ENCODE measurements at regions not wholly inside any gene's neighbourhood (a gene's known extent, or its start where the extent isn't known, plus 50 kb on each side); places are given as distances from the start of the nearest gene placed in this dataset.
A peak's percentile ranks its signal among the peaks of the same experiment; 100 is the strongest.

GRCh38 chr4:43968011-43968410, 480.6 kb downstream of the KCTD8 start:
- DNase-seq (ENCODE audit: low spot score) (no peak), ATAC-seq (ENCODE audit: low read depth) (no peak)
- TF ChIP-seq CTCF (IDR thresholded peaks at IDR 0.05; ENCODE audit: poor library complexity, severe bottlenecking), result no peak
- no peaks in the 10 kb centered on the region for H3K4me1 ChIP-seq (ENCODE audit: insufficient read depth, poor library complexity, severe bottlenecking)
- no peak overlapping the region for H3K4me3 ChIP-seq (ENCODE audit: severe bottlenecking)
- H3K9me3 ChIP-seq (ENCODE audit: severe bottlenecking), result no peaks in the 10 kb centered on the region
- no peaks in the 10 kb centered on the region for H3K36me3 ChIP-seq (ENCODE audit: low read depth)
- H3K27ac ChIP-seq (ENCODE audit: poor library complexity, severe bottlenecking), result no peak overlapping the region
- no peaks in the 10 kb centered on the region for H3K27me3 ChIP-seq (ENCODE audit: insufficient read depth, poor library complexity, severe bottlenecking)

GRCh38 chr4:43983610-43984009, 465.0 kb downstream of the KCTD8 start:
- no peaks in the 10 kb centered on the region for H3K36me3 ChIP-seq (ENCODE audit: low read depth)
- no peak for DNase-seq (ENCODE audit: low spot score)
- no peak for ATAC-seq (ENCODE audit: low read depth)

GRCh38 chr4:43987331-43987944, 461.2 kb downstream of the KCTD8 start:
- no peaks in the 10 kb centered on the region for H3K27me3 ChIP-seq (ENCODE audit: insufficient read depth, poor library complexity, severe bottlenecking)
- no peak for TF ChIP-seq CTCF (IDR thresholded peaks at IDR 0.05; ENCODE audit: poor library complexity, severe bottlenecking)
- no peak for ATAC-seq (ENCODE audit: low read depth)
- H3K27ac ChIP-seq (ENCODE audit: poor library complexity, severe bottlenecking), result no peak overlapping the region
- H3K36me3 ChIP-seq (ENCODE audit: low read depth), result no peaks in the 10 kb centered on the region
- H3K4me3 ChIP-seq (ENCODE audit: severe bottlenecking), result no peak overlapping the region
- no peaks in the 10 kb centered on the region for H3K9me3 ChIP-seq (ENCODE audit: severe bottlenecking)
- no peaks in the 10 kb centered on the region for H3K4me1 ChIP-seq (ENCODE audit: insufficient read depth, poor library complexity, severe bottlenecking)
- no peak for DNase-seq (ENCODE audit: low spot score)

More at GRCh38 chr4:43983610-43984009, 465.0 kb downstream of the KCTD8 start:
- no peaks in the 10 kb centered on the region for H3K9me3 ChIP-seq (ENCODE audit: severe bottlenecking)
- no peak overlapping the region for H3K4me3 ChIP-seq (ENCODE audit: severe bottlenecking)
- no peaks in the 10 kb centered on the region for H3K27me3 ChIP-seq (ENCODE audit: insufficient read depth, poor library complexity, severe bottlenecking)
- H3K27ac ChIP-seq (ENCODE audit: poor library complexity, severe bottlenecking), result no peak overlapping the region
- TF ChIP-seq CTCF (IDR thresholded peaks at IDR 0.05; ENCODE audit: poor library complexity, severe bottlenecking), result no peak
- no peaks in the 10 kb centered on the region for H3K4me1 ChIP-seq (ENCODE audit: insufficient read depth, poor library complexity, severe bottlenecking)

GRCh38 chr4:43990551-43990950, 458.1 kb downstream of the KCTD8 start:
- no peak overlapping the region for H3K4me3 ChIP-seq (ENCODE audit: severe bottlenecking)
- ATAC-seq (ENCODE audit: low read depth) (no peak), DNase-seq (ENCODE audit: low spot score) (no peak)
- H3K9me3 ChIP-seq (ENCODE audit: severe bottlenecking), result no peaks in the 10 kb centered on the region
- no peak for TF ChIP-seq CTCF (IDR thresholded peaks at IDR 0.05; ENCODE audit: poor library complexity, severe bottlenecking)
- no peaks in the 10 kb centered on the region for H3K27me3 ChIP-seq (ENCODE audit: insufficient read depth, poor library complexity, severe bottlenecking)
- no peak overlapping the region for H3K27ac ChIP-seq (ENCODE audit: poor library complexity, severe bottlenecking)
- H3K36me3 ChIP-seq (ENCODE audit: low read depth), result no peaks in the 10 kb centered on the region
- H3K4me1 ChIP-seq (ENCODE audit: insufficient read depth, poor library complexity, severe bottlenecking), result no peaks in the 10 kb centered on the region

- ATAC-seq (ENCODE audit: low read depth) (peak; percentile 63; the same call in 2 of the 3 replicates), DNase-seq (ENCODE audit: low spot score) (no peak)
These were observed 457.6 kb downstream of the KCTD8 start for GRCh38 chr4:43990963-43991362.

More at GRCh38 chr4:43990963-43991362, 457.6 kb downstream of the KCTD8 start:
- no peak for TF ChIP-seq CTCF (IDR thresholded peaks at IDR 0.05; ENCODE audit: poor library complexity, severe bottlenecking)
- no peaks in the 10 kb centered on the region for H3K9me3 ChIP-seq (ENCODE audit: severe bottlenecking)
- no peaks in the 10 kb centered on the region for H3K27me3 ChIP-seq (ENCODE audit: insufficient read depth, poor library complexity, severe bottlenecking)
- no peaks in the 10 kb centered on the region for H3K36me3 ChIP-seq (ENCODE audit: low read depth)
- no peak overlapping the region for H3K27ac ChIP-seq (ENCODE audit: poor library complexity, severe bottlenecking)
- no peak overlapping the region for H3K4me3 ChIP-seq (ENCODE audit: severe bottlenecking)
- no peaks in the 10 kb centered on the region for H3K4me1 ChIP-seq (ENCODE audit: insufficient read depth, poor library complexity, severe bottlenecking)
